ENCODE measurements at regions not wholly inside any gene's neighbourhood (a gene's known extent, or its start where the extent isn't known, plus 50 kb on each side); places are given as distances from the start of the nearest gene placed in this dataset.

DNA sequence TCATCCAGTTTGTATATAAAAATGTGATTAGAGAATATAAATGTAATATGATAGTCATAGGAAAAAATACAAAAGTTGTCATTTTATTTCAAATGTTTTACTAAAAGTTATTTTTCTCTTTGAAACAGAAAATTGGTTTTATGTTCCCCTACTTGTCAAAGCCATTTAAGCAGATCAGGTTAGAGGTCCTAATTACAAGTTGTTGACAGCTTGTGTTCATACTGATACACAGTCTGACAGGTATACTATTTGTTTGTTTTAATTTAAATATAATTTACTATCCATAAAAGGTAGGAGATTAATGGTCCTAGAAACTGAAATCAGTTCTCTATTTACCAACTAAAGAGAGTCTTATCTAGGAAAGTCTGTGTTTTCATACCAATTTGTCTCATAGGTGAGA is 250.4 kb upstream of the TMEM161B start:
- DNase-seq, result no peak

DNA sequence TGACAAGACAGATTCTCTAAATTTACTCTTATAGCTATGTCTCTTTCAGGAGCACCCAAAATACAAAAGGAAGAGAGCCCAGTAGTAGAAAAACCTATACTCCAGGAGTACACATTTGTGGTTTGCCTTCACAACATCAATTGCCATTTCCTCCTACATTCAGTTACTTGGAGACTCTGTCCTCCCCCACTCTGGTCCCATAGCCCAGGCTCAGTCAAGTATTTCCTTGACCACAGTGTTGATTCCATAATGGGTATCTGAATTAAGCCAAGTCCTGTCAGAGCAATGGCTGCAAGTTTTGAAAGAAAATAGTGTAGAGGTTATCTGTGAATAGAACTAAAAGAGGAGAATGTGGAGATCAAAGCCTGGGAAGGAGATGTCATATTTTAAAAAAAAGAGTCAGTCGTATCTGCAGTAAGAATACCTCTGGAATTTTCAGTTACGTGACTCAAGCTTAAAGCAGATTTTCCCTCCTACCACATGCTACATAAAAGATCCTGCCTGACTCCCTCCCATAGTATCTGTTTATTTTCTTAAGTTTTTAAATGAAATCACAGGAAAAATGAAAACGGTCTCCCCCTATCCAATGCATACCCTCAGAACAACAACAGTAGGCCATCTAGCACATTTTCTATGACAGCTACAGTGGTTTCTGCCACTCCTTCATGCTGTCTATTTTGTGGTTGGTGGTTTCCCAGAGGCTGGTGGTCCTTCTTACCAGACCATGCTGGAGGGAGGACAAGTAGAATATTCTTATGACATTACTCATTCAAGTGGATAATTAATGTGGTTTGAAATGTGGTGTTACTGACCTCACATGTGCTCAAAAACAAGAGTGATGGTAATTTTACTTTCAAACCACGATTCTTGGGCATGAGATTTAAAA is 249.7 kb upstream of the TMEM161B start:
- DNase-seq (no peak), ATAC-seq (no peak)
- Histone ChIP-seq H3K36me3 (ENCODE audit: low read depth) (no peaks in the 10 kb centered on the region), H3K4me1 (ENCODE audit: low read depth) (no peaks in the 10 kb centered on the region), H3K4me3 (no peak overlapping the region), H3K9me3 (no peaks in the 10 kb centered on the region)
- intact Hi-C loops (cut with DNase I, micrococcal nuclease), result no loop called here
- TF ChIP-seq, protein P1, sequence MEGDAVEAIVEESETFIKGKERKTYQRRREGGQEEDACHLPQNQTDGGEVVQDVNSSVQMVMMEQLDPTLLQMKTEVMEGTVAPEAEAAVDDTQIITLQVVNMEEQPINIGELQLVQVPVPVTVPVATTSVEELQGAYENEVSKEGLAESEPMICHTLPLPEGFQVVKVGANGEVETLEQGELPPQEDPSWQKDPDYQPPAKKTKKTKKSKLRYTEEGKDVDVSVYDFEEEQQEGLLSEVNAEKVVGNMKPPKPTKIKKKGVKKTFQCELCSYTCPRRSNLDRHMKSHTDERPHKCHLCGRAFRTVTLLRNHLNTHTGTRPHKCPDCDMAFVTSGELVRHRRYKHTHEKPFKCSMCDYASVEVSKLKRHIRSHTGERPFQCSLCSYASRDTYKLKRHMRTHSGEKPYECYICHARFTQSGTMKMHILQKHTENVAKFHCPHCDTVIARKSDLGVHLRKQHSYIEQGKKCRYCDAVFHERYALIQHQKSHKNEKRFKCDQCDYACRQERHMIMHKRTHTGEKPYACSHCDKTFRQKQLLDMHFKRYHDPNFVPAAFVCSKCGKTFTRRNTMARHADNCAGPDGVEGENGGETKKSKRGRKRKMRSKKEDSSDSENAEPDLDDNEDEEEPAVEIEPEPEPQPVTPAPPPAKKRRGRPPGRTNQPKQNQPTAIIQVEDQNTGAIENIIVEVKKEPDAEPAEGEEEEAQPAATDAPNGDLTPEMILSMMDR (IDR thresholded peaks at IDR 0.05), result no peak

More for the DNA sequence above, 250.4 kb upstream of the TMEM161B start:
- H3K9me3 ChIP-seq, result no peaks in the 10 kb centered on the region
- no peak for ATAC-seq
- H3K36me3 ChIP-seq (ENCODE audit: low read depth), result no peaks in the 10 kb centered on the region
- TF ChIP-seq, protein P1 (IDR thresholded peaks at IDR 0.05), result no peak
- H3K4me1 ChIP-seq (ENCODE audit: low read depth), result no peaks in the 10 kb centered on the region
- intact Hi-C loops (cut with DNase I, micrococcal nuclease), result no loop called here
- H3K4me3 ChIP-seq, result no peak overlapping the region

DNA sequence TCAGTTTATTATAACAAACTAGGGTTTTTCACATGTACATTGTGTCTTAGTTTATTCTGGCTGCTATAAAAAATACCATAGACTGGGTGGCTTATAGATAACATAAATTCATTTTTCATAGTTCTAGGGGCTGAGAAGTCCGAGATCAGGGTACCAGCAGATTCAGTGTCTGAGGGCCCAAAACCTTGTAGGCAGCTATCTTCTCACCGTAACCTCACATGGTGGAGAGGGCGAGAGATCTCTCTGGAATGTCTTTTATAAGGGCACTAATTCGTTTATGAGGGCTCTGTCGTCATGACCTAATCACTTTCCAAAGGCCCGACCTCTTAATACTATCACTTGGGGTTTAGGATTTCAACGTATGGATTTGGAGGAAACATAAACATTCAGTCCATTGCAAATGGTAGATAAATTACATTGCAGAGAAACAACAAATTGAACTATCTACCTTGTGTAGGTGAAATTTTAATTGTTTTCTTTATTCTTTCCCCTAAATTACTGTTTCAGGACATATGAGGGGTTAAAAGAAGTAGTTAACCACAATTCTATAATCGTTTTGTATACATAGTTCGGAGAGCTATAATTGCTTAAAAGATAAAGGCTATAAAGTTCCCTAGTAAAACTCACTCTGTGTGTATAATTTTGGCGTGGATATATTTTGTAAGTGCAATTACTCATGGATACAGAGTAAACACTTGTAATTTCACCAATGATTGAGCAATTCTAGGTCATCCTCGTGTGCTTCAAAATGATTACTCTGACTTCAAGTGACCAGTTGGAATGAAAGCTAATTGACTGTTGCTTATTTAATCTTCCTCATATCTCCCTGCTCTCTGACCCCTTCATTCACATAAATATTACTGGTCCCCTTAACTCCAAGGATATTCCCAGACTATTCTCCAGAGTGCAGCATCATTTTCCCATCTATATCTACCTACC is 247.5 kb upstream of the TMEM161B start:
- intact Hi-C loops (cut with DNase I, micrococcal nuclease), result no loop called here
- no peaks in the 10 kb centered on the region for H3K36me3 ChIP-seq (ENCODE audit: low read depth)
- no peak for DNase-seq
- TF ChIP-seq, protein P1 (IDR thresholded peaks at IDR 0.05), result no peak
- H3K4me1 ChIP-seq (ENCODE audit: low read depth), result no peaks in the 10 kb centered on the region
- no peaks in the 10 kb centered on the region for H3K9me3 ChIP-seq
- peak; percentile 78 for ATAC-seq
- no peak overlapping the region for H3K4me3 ChIP-seq

DNA sequence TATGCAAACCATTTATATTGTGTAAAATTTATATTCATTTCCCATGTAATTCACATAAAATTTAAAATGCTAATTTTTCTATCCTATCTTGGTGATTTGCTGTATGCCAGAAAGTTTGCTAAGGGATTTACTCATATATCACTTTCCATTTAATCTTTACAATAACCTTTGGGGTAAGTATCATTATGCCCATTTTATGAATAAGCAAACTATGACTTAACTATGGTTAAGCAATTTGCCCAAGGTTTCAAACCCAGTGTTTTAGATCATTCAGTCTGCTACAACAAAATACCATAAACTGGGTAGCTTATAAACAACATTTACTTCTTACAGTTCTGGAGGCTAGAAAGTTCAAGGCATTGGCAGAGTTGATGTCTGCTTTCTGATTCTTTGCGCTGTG is 246.4 kb upstream of the TMEM161B start:
- intact Hi-C loops (cut with DNase I, micrococcal nuclease), result no loop called here
- no peaks in the 10 kb centered on the region for H3K9me3 ChIP-seq
- no peaks in the 10 kb centered on the region for H3K36me3 ChIP-seq (ENCODE audit: low read depth)
- TF ChIP-seq, protein P1 (IDR thresholded peaks at IDR 0.05), result no peak
- H3K4me3 ChIP-seq, result no peak overlapping the region
- ATAC-seq (no peak), DNase-seq (no peak)
- H3K4me1 ChIP-seq (ENCODE audit: low read depth), result no peaks in the 10 kb centered on the region

DNA sequence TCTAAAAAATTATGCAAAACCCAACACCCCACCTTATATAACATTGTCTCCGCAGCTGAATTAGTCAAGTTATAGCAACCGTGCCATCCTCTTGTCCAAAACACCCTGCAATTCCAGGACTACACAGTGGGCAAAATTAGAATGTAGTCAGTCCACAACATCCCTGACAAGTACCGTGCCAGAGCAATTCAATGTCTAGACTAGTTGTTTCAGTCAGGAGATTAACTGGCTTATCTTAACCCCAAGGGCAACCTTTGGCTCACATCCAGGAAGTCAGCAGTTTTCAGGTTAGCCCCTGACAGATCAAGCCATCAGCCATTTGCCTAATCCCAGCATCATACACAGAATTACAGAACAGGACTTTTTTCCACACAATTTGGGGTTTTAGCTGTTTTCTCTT is 240.8 kb upstream of the TMEM161B start:
- H3K36me3 ChIP-seq (ENCODE audit: low read depth), result no peaks in the 10 kb centered on the region
- no peak for DNase-seq
- no peaks in the 10 kb centered on the region for H3K9me3 ChIP-seq
- intact Hi-C loops (cut with DNase I, micrococcal nuclease), result no loop called here
- no peaks in the 10 kb centered on the region for H3K4me1 ChIP-seq (ENCODE audit: low read depth)
- no peak for ATAC-seq
- no peak overlapping the region for H3K4me3 ChIP-seq
- TF ChIP-seq, protein P1 (IDR thresholded peaks at IDR 0.05), result no peak
